HG03045 (cell line): ENCODE measurements at regions not wholly inside any gene's neighbourhood (a gene's known extent, or its start where the extent isn't known, plus 50 kb on each side); places are given as distances from the start of the nearest gene placed in this dataset.
"Not testable (repeated sequence)": the region's sequence is repeated elsewhere in the genome, so short reads cannot be mapped to it uniquely, and the experiment has no call there.

ENCODE experiments used
- ATAC-seq: cut with Tn5 transposase; IDR thresholded peaks from one replicate; pipeline ENCODE4 v1.9.1; 2021; ENCODE audit warnings: mild to moderate bottlenecking, moderate library complexity; ENCODE audit not compliant: unreplicated experiment

- ATAC-seq: not testable (repeated sequence)
These were observed 87.4 kb upstream of the TGIF2LY start for GRCh38 chrY:3491423-3491822.

- ATAC-seq: not testable (repeated sequence)
These were observed 84.3 kb upstream of the TGIF2LY start for GRCh38 chrY:3494539-3494938.

GRCh38 chrY:3527040-3527439, 51.8 kb upstream of the TGIF2LY start:
- ATAC-seq: peak; percentile 75
